Fibroblast of the aortic adventitia (primary cell): ENCODE measurements at regions not wholly inside any gene's neighbourhood (a gene's known extent, or its start where the extent isn't known, plus 50 kb on each side); places are given as distances from the start of the nearest gene placed in this dataset.

Source experiments
- DNase-seq: peaks from one replicate; pipeline ENCODE4 v3.0.0-alpha.2; 2010; ENCODE audit warnings: low read depth
- H3K4me3 ChIP-seq: 2 replicates; pipeline ENCODE4 v1.5.1; 2011; ENCODE audit warnings: low read depth, mild to moderate bottlenecking, control low read depth, low read length, moderate library complexity
- TF ChIP-seq, protein P1 (sequence below): IDR thresholded peaks from 2 replicates; pipeline ENCODE4 v1.5.1; 2011; ENCODE audit warnings: mild to moderate bottlenecking, low read length, control low read depth, inconsistent platforms; ENCODE audit not compliant: insufficient read depth

DNA sequence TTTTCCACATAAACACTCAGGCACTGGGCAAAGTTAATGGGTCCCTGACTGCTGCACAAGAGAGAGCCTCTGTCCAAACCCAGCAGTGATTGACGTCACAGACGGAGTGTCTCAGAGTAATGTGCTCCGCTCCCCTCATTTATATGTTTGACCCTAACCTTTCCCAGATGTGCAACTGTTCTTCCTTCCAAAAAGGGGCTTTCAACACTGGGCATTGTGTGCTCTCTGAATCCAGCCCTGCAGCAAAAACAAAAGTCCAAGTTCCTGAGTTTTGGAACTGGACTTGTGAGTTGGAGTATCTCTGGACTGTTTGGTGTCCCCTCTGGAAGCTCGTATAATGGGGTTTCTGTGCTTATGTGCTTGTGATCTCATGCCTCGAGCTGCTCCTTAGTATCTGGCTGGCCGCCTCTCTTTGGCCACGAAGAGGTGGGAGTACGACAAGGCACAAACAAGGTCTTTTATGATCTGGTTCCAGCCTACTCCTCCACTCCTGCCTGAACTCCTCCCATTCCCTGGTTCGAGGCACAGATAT is 76.4 kb upstream of the SMIM36 start:
- TF ChIP-seq, protein P1, sequence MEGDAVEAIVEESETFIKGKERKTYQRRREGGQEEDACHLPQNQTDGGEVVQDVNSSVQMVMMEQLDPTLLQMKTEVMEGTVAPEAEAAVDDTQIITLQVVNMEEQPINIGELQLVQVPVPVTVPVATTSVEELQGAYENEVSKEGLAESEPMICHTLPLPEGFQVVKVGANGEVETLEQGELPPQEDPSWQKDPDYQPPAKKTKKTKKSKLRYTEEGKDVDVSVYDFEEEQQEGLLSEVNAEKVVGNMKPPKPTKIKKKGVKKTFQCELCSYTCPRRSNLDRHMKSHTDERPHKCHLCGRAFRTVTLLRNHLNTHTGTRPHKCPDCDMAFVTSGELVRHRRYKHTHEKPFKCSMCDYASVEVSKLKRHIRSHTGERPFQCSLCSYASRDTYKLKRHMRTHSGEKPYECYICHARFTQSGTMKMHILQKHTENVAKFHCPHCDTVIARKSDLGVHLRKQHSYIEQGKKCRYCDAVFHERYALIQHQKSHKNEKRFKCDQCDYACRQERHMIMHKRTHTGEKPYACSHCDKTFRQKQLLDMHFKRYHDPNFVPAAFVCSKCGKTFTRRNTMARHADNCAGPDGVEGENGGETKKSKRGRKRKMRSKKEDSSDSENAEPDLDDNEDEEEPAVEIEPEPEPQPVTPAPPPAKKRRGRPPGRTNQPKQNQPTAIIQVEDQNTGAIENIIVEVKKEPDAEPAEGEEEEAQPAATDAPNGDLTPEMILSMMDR, result no peak
- peak; percentile 74 for DNase-seq
- no peak overlapping the region for H3K4me3 ChIP-seq

- H3K4me3 ChIP-seq, result no peak overlapping the region
- no peak for DNase-seq
- TF ChIP-seq, protein P1, result peak; percentile 4
These were observed 74.4 kb upstream of the SMIM36 start for GRCh38 chr17:55585629-55586028.

DNA sequence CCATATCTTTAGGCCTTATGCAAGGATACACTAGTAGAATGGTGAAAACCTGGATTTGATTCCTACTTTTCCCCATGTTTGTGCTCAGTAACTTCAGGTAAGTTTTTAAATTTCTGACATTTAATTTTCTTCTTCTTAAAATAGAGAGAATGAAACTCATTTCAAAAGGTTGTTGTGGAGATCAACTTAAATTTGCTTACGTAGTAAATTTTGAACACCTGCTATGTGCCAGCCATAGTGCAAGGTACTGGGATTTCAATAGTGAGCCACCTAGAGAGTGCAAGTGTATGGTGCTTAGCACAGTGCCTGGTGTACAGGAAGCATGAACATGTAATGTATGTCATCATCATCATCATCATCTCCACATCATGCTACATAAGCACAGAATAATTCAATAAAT is 73.6 kb upstream of the SMIM36 start:
- no peak for DNase-seq

GRCh38 chr17:55584055-55584685 is 72.9 kb upstream of the SMIM36 start:
- peak; percentile 68 for DNase-seq
- TF ChIP-seq, protein P1, result no peak
- H3K4me3 ChIP-seq, result no peak overlapping the region

More for the DNA sequence above, 73.6 kb upstream of the SMIM36 start:
- TF ChIP-seq, protein P1, result no peak
- H3K4me3 ChIP-seq, result no peak overlapping the region

- TF ChIP-seq, protein P1, result no peak
- DNase-seq, result no peak
- H3K4me3 ChIP-seq, result no peak overlapping the region
These were observed 71.6 kb upstream of the SMIM36 start for GRCh38 chr17:55582897-55583296.

- no peak overlapping the region for H3K4me3 ChIP-seq
- no peak for DNase-seq
- TF ChIP-seq, protein P1, result no peak
These were observed 69.4 kb upstream of the SMIM36 start for GRCh38 chr17:55580596-55581133.
